Ishikawa (cell line): ENCODE measurements at regions not wholly inside any gene's neighbourhood (a gene's known extent, or its start where the extent isn't known, plus 50 kb on each side); places are given as distances from the start of the nearest gene placed in this dataset.

Experiments
- CEBPB ChIP-seq: IDR thresholded peaks from 2 replicates; pipeline ENCODE4 v1.6.1; 2012
- CREB1 ChIP-seq: IDR thresholded peaks from 2 replicates; pipeline ENCODE4 v1.6.1; 2012; ENCODE audit warnings: low read depth
- EGR1 ChIP-seq: IDR thresholded peaks from 2 replicates; pipeline ENCODE4 v1.6.1; 2012
- EP300 ChIP-seq: IDR thresholded peaks from 2 replicates; pipeline ENCODE4 v1.6.1; 2012; ENCODE audit warnings: borderline replicate concordance
- FOXM1 ChIP-seq: IDR thresholded peaks from 2 replicates; pipeline ENCODE4 v1.6.1; 2012; ENCODE audit warnings: low read depth, borderline replicate concordance
- NFIC ChIP-seq: IDR thresholded peaks from 2 replicates; pipeline ENCODE4 v1.6.1; 2012
- RAD21 ChIP-seq: IDR thresholded peaks from 2 replicates; pipeline ENCODE4 v1.6.1; 2012; ENCODE audit warnings: low read depth
- TAF1 ChIP-seq: IDR thresholded peaks from 2 replicates; pipeline ENCODE4 v1.6.1; 2012; ENCODE audit warnings: low read depth, mild to moderate bottlenecking
- TCF12 ChIP-seq: IDR thresholded peaks from 2 replicates; pipeline ENCODE4 v1.6.1; 2012; ENCODE audit warnings: low read depth
- TEAD4 ChIP-seq: IDR thresholded peaks from 2 replicates; pipeline ENCODE4 v1.6.1; 2012
- YY1 ChIP-seq: IDR thresholded peaks from 2 replicates; pipeline ENCODE4 v1.6.1; 2012; ENCODE audit warnings: low read depth
- ZBTB7A ChIP-seq: IDR thresholded peaks from 2 replicates; pipeline ENCODE4 v1.6.1; 2012; ENCODE audit warnings: low read depth
- TF ChIP-seq, protein P1 (sequence below): IDR thresholded peaks from 2 replicates; pipeline ENCODE4 v1.6.1; 2012
- TF ChIP-seq, protein P2 (sequence below): IDR thresholded peaks from 2 replicates; pipeline ENCODE4 v1.6.1; 2012; ENCODE audit warnings: low read depth, mild to moderate bottlenecking
- TF ChIP-seq, protein P3 (sequence below): IDR thresholded peaks from 2 replicates; pipeline ENCODE4 v1.6.1; 2012

DNA sequence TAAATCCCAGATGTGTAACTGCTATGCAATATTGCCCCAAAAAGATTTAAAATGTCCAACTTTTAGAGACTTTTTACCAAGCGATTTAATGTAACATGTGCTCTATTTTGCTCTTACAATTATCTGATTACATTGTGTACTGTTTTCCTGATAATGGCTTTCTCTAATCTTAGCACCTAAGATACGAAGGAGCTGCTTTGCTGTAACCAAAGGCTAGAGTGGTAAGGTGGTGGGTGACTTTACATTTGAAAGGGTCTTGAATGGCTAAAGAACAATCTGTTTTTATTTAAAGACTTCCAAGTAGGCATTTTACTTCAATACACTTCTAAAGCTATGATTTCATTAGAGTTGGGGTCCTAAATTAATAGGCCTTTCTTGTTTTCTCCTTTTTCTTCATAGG is 1201.6 kb upstream of the MAP3K7 start:
- TF ChIP-seq EP300 (no peak), RAD21 (no peak), ZBTB7A (no peak), YY1 (no peak), NFIC (no peak)
- TF ChIP-seq, protein P1, sequence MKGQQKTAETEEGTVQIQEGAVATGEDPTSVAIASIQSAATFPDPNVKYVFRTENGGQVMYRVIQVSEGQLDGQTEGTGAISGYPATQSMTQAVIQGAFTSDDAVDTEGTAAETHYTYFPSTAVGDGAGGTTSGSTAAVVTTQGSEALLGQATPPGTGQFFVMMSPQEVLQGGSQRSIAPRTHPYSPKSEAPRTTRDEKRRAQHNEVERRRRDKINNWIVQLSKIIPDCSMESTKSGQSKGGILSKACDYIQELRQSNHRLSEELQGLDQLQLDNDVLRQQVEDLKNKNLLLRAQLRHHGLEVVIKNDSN = no peak

DNA sequence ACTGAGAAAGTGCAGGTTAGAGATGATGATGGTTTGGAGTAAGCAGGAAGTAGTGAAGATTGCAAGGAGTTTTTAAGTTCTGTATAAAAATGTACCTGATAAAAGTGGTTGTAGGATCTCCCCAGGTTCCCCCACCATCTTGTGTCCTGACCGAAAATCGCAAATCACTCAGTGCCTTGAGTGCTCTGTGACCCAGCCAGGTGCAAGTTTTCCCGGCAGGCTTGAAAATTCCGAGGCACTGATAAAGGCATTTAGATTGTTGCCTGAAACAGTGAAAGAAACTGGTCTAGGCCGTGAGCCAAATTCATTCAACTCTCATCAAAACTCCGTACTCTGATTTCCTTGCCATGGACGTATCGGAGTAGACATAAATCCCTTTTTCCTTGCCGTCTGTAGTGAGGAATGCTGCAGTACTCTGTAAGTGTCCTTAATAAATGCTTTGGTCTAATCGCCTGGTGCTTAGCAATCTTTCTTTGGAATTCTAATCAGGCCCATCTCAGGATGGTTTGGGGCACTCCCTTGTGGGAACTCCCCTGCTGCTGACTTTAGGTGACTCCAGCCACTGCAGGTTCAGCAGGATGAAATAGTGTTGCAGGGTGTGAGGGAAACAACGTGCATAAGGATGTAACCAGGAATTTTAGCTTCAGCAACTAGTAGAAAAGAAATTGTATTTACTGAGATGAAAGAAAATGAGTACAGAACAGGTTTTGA is 1199.8 kb upstream of the MAP3K7 start:
- TF ChIP-seq CREB1 = no peak
- TF ChIP-seq NFIC = no peak
- TF ChIP-seq, protein P2, sequence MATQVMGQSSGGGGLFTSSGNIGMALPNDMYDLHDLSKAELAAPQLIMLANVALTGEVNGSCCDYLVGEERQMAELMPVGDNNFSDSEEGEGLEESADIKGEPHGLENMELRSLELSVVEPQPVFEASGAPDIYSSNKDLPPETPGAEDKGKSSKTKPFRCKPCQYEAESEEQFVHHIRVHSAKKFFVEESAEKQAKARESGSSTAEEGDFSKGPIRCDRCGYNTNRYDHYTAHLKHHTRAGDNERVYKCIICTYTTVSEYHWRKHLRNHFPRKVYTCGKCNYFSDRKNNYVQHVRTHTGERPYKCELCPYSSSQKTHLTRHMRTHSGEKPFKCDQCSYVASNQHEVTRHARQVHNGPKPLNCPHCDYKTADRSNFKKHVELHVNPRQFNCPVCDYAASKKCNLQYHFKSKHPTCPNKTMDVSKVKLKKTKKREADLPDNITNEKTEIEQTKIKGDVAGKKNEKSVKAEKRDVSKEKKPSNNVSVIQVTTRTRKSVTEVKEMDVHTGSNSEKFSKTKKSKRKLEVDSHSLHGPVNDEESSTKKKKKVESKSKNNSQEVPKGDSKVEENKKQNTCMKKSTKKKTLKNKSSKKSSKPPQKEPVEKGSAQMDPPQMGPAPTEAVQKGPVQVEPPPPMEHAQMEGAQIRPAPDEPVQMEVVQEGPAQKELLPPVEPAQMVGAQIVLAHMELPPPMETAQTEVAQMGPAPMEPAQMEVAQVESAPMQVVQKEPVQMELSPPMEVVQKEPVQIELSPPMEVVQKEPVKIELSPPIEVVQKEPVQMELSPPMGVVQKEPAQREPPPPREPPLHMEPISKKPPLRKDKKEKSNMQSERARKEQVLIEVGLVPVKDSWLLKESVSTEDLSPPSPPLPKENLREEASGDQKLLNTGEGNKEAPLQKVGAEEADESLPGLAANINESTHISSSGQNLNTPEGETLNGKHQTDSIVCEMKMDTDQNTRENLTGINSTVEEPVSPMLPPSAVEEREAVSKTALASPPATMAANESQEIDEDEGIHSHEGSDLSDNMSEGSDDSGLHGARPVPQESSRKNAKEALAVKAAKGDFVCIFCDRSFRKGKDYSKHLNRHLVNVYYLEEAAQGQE = no peak
- TF ChIP-seq TEAD4 = no peak
- no peak for TF ChIP-seq TCF12
- no peak for TF ChIP-seq CEBPB
- TF ChIP-seq, protein P1 = no peak
- no peak for TF ChIP-seq ZBTB7A

DNA sequence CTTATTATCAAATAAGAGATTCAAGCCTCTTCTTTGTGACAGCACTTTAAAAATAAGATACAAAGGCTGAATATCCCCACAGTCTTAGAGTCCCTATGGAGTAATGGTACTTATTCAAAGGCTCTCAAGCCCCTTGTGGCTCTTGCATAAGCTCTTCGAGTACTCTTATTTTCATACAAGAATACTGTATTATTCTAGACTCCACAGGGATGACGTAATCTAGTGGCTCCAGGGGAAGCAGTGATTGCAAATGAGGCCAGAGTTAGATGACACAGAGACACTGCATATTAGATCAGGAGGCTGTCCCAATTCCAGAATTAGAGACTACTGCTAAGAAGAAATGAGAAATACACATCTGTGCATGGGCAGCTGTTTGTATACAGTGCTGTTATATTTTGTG is 1195.9 kb upstream of the MAP3K7 start:
- TF ChIP-seq ZBTB7A (no peak), YY1 (no peak), NFIC (no peak), EGR1 (no peak), FOXM1 (no peak), CREB1 (no peak), TAF1 (no peak), TEAD4 (no peak)
- TF ChIP-seq, protein P2 = no peak
- TF ChIP-seq, protein P1 = no peak
- TF ChIP-seq, protein P3, sequence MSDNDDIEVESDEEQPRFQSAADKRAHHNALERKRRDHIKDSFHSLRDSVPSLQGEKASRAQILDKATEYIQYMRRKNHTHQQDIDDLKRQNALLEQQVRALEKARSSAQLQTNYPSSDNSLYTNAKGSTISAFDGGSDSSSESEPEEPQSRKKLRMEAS = no peak

DNA sequence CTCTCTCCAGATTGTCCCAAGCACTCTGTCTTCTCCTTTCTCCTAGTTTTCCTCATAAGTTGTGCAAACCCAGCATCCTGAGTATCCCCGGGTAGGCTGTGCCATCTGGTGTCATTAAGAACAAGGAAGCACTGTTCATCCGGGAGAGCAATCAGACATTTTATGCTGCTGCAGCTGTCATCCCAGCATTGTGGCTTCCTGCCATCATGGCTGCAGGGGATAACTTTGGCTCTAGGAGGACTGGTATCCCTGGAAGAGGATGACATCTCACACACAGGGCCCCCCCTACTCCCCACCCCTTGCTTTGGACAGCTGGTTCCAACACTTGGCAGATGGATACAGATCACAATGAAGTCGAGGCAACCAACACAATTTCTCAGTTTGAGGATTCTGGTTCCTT is 1195.1 kb upstream of the MAP3K7 start:
- TF ChIP-seq, protein P2 = no peak
- TF ChIP-seq FOXM1 (no peak), ZBTB7A (no peak), TAF1 (no peak), TEAD4 (no peak), TCF12 (no peak), EGR1 (no peak), EP300 (no peak), CREB1 (no peak), CEBPB (no peak), RAD21 (no peak), YY1 (no peak), NFIC (no peak)
- TF ChIP-seq, protein P1 = no peak
- TF ChIP-seq, protein P3 = no peak
